ENCODE measurements at regions not wholly inside any gene's neighbourhood (a gene's known extent, or its start where the extent isn't known, plus 50 kb on each side); places are given as distances from the start of the nearest gene placed in this dataset.
"Not testable (repeated sequence)": the region's sequence is repeated elsewhere in the genome, so short reads cannot be mapped to it uniquely, and the experiment has no call there.

GRCh38 chr7:47052541-47053208 is 529.2 kb downstream of the TNS3 start:
- POLR2A ChIA-PET, CTCF ChIA-PET: not testable (repeated sequence)

DNA sequence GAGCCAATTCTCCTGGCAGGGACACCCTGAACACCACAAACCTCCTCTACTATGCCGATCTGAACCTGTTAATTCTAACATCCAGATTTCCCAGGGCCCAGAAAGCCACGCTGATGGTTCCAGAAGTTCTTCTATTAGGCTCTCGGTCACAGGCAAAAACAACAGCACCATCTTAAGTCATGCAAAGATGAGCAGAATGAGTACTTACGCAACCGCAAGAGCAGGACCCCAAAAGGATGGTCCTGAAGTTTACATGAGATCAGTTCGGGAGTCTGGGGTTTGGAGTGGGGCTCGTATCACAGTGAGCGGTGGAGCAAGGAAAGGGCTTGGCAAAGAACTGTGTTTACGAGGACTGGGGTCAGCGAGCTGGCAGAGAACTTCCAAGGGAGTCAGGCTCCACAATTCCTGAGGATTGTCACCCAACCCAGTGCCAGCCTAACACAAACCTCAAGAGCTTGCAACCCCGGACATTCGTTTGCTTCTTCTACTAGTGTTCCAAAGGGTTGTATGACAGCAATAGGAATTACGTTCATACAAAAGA is 532.6 kb downstream of the TNS3 start:
- ChIA-PET CTCF (no interaction called here), POLR2A (no interaction called here)

DNA sequence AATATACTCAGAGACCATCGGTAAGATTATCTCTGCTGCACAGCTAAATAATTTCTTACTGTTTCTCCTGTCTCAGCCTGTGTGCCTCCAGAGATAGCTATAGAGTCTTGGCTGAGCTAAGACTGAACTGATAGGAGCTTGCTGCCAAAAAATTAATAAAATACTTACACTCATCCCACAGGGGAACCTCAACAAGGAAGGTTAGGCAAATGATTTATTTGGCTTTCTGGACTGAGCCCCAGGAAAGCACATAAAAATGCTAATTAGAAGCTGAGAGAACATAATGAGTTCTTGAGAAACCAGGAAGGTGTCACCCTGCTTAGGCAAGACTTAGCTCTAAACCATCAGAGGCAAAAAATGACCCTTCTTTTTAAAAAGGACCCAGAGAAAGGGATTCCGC is 534.5 kb downstream of the TNS3 start:
- ChIA-PET CTCF (no interaction called here), POLR2A (interaction anchor here (0.5 kb wide), 1 partner anchor 50 kb away, joined by 3 read pairs; no protein-coding TSS in a partner anchor)

DNA sequence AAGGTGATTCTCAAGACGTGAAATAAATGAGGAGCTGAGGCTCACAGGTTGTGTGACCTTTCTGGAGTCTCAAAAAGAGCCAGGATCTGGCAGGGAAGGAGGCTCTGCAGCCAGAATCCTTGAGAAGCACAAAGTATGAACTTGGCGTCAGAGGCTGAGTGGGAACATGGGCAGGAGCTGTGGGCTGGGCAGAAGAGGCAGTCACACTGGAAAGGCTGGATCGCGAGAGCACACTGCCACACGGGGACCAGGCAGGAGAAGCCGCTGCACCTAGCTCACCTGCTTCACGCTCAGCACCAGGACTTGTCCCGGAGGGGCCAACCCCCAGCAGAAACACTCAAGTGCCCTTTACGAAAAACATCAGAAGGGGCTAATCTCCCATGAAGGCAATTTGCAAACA is 535.0 kb downstream of the TNS3 start:
- CTCF ChIA-PET = no interaction called here
- POLR2A ChIA-PET = interaction anchor here (0.5 kb wide), 1 partner anchor 50 kb away, joined by 3 read pairs; no protein-coding TSS in a partner anchor

GRCh38 chr7:47045207-47046051 is 536.5 kb downstream of the TNS3 start:
- CTCF ChIA-PET = no interaction called here
- POLR2A ChIA-PET = no interaction called here

GRCh38 chr7:47044625-47045024 is 537.3 kb downstream of the TNS3 start:
- ChIA-PET POLR2A (no interaction called here), CTCF (no interaction called here)

- POLR2A ChIA-PET = no interaction called here
- CTCF ChIA-PET = no interaction called here
Measured at GRCh38 chr7:47043304-47043703, 538.6 kb downstream of the TNS3 start.

GRCh38 chr7:47042669-47043068 is 539.2 kb downstream of the TNS3 start:
- ChIA-PET CTCF (no interaction called here), POLR2A (no interaction called here)

DNA sequence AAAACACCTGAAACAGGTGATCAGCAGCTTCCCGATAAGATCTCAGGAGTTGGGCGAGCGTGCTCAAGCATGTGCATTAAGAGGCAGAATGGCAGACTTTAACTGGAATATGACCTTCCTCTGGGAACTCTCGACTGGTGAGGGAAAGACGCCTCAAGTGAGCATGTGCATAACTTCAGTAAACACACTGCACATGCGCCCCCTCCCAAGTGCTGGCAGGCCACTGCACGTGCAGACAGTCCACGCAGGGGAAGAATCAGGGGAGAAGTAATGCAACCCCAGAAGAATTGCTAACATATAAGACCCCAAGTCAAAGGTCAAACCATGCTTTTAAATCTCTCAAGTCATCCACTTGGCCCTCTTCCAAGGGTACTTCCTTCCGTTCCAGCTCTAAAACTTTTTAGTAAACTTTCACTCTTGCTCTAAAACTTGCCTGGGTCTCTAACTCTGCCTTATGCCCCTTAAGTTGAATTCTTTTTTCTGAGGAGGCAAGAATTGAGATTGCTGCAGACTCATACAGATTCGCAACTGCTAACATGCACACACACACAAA is 541.0 kb downstream of the TNS3 start:
- ChIA-PET POLR2A (no interaction called here), CTCF (no interaction called here)

- POLR2A ChIA-PET = no interaction called here
- CTCF ChIA-PET = no interaction called here
Measured at GRCh38 chr7:47039904-47040303, 542.0 kb downstream of the TNS3 start.

GRCh38 chr7:47039089-47039648 is 542.7 kb downstream of the TNS3 start:
- CTCF ChIA-PET = no interaction called here
- POLR2A ChIA-PET = no interaction called here

- POLR2A ChIA-PET = no interaction called here
- CTCF ChIA-PET = no interaction called here
Measured at GRCh38 chr7:47038621-47039020, 543.3 kb downstream of the TNS3 start.

DNA sequence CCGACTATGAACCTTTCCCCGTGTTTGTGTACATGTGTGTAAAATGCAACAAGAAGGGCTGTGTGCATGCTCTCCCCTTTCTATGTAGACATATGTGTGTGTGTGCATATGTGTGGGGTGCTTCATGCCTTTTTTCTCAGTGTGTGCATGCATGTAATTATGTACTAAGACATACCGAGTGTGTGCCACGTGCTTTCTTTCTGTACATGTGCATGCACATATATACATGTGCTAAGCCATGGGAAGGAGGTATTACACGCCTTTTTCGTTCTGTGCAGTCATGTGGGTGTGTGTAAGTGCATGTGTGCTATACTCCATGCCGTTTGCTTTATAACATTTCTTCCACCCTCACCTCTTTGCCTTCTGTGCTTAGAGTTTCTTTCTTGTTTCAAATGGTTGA is 544.3 kb downstream of the TNS3 start:
- POLR2A ChIA-PET = no interaction called here

DNA sequence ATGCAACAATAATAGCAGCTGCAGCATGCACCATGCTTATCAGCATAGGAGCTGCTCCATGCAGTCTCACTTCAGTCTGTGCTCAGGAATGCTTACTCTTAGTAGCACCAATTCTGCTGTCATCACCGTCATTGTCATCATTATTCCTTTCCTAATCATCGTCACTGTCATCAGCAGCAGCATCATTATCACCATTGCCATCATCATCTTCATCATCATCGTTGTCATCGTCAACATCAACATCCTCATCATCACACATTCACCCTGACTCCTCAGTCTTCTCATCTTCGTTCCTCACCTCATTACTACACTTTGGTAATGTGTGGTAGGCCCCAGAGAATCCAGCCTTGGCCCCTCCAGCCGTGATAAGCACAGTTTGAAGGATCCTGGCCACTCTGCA is 545.0 kb downstream of the TNS3 start:
- POLR2A ChIA-PET = no interaction called here
- CTCF ChIA-PET = no interaction called here

More for the DNA sequence above, 544.3 kb downstream of the TNS3 start:
- CTCF ChIA-PET = no interaction called here

DNA sequence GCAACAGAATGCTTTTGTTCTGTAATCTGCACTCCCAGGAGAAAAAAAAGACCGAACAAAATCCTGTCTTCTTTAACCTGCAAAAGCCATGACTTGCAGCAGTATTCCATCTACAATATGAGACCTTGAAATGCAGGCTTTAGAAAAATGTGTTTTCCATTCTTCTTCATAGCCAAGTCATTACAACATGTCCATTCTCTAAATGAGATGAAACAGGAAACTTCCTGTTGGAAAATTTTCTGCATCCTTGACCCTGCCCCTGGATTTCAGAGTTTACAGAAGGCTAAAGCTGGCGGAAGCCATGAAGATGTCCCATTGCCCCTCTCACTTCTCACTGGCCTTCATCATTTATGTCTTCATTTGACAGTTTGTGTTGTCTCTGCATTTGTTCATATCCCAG is 546.4 kb downstream of the TNS3 start:
- POLR2A ChIA-PET = no interaction called here
- CTCF ChIA-PET = no interaction called here

- CTCF ChIA-PET = no interaction called here
- POLR2A ChIA-PET = no interaction called here
Measured at GRCh38 chr7:47034180-47034579, 547.7 kb downstream of the TNS3 start.

DNA sequence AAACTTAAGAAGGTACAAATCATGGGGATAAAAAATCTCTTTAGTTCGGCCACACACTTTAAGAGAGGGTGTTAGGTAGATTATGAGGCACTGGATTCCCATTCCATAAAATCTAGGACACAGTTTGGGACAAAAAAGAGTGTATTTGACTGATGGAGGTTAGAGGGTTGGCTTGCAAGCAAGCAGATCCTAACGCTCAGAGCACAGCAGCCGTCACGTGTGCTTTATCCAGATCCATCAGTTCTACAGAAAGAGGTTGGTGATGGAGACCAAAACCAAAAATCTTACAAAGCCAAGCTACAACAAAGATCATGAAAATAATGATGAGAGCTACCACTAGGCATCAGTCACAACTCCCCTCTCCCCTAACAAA is 549.4 kb downstream of the TNS3 start:
- ChIA-PET POLR2A (no interaction called here), CTCF (no interaction called here)

GRCh38 chr7:47031786-47032535 is 550.0 kb downstream of the TNS3 start:
- CTCF ChIA-PET = no interaction called here
- POLR2A ChIA-PET = no interaction called here

DNA sequence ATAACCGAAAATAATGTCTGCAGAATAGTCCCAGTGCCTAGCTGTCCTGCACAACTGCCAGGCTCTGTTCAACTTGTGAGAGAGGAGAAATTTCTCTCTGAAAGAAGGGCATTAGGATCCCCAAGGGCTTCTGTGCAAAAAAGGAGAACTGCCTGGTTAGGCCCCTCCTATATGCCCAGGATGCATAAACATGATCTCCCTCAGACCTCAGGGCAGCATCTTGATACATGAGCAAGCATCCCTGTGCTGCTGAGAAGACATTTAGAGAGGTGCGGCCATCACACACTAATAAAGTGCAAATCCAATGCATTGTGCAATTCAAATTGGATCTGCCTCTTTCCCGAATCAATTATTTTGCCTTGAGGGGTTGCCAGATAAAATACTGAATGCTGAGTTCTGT is 553.6 kb downstream of the TNS3 start:
- CTCF ChIA-PET = no interaction called here
- POLR2A ChIA-PET = no interaction called here

DNA sequence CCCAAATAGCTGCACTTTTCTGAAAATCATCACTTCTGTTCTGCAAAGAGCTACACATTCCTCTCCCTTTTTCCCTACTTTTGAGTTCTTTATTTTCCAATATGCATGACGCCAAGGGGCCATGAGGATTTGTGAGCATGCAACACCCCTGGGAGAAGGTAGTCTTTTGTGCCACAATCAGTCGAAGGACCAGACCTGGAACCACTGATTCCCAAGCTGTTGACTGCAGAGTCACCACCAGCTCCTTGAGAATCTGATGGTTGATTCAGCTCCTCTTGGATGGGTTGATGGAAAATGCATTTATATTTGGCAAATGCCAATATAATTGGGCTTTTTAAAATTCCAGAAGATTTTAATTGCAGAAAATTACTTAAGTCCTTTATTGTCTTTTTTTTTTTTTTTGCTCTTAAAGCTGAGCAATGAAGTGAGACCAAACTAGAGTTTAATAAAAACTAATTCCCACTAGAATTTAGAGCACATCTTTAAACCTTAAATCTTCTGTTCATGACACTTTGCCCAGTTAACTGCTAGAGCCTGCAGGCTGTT is 554.1 kb downstream of the TNS3 start:
- ChIA-PET CTCF (interaction anchor here (0.7 kb wide), 1 partner anchor 239 kb away, joined by 5 read pairs; no protein-coding TSS in a partner anchor), POLR2A (no interaction called here)

Measured in activated CD8-positive, alpha-beta memory T cell treated with anti-CD3 and anti-CD28 coated beads for 36 hours (primary cell).